ENCODE measurements at regions not wholly inside any gene's neighbourhood (a gene's known extent, or its start where the extent isn't known, plus 50 kb on each side); places are given as distances from the start of the nearest gene placed in this dataset.

DNA sequence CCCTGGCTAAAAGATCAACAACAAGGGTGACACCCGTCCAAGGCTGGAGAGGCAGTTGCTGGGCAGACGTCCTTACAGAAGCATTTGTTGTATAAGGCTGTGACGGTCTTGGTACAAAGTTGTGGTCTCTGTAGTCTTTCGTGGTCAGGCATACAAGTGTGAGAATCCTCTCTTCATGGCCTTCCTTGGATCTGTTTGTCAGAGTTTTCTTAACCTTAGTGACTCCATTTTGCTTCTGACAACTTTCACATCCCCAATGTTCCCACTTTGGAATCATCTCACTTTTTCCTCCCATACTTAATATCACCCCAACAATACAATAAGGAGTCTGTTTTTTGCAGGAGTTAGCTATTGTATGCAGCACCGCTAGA, 72.7 kb upstream of the ZCCHC2 start:
- TF ChIP-seq, protein P1, sequence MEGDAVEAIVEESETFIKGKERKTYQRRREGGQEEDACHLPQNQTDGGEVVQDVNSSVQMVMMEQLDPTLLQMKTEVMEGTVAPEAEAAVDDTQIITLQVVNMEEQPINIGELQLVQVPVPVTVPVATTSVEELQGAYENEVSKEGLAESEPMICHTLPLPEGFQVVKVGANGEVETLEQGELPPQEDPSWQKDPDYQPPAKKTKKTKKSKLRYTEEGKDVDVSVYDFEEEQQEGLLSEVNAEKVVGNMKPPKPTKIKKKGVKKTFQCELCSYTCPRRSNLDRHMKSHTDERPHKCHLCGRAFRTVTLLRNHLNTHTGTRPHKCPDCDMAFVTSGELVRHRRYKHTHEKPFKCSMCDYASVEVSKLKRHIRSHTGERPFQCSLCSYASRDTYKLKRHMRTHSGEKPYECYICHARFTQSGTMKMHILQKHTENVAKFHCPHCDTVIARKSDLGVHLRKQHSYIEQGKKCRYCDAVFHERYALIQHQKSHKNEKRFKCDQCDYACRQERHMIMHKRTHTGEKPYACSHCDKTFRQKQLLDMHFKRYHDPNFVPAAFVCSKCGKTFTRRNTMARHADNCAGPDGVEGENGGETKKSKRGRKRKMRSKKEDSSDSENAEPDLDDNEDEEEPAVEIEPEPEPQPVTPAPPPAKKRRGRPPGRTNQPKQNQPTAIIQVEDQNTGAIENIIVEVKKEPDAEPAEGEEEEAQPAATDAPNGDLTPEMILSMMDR (IDR thresholded peaks at IDR 0.05; ENCODE audit: insufficient read depth, low read length, severe bottlenecking) = no peak
- DNase-seq (ENCODE audit: low read depth) (no peak), FAIRE-seq (no peak)
- peaks cover 5% of the 10 kb centered on the region for H3K27me3 ChIP-seq (ENCODE audit: control insufficient read depth, insufficient read depth, low read length)
- H3K36me3 ChIP-seq (ENCODE audit: control insufficient read depth, insufficient read depth, low read length) = no peaks in the 10 kb centered on the region
- no peak overlapping the region for H3K4me3 ChIP-seq (ENCODE audit: low read depth, low read length)

DNA sequence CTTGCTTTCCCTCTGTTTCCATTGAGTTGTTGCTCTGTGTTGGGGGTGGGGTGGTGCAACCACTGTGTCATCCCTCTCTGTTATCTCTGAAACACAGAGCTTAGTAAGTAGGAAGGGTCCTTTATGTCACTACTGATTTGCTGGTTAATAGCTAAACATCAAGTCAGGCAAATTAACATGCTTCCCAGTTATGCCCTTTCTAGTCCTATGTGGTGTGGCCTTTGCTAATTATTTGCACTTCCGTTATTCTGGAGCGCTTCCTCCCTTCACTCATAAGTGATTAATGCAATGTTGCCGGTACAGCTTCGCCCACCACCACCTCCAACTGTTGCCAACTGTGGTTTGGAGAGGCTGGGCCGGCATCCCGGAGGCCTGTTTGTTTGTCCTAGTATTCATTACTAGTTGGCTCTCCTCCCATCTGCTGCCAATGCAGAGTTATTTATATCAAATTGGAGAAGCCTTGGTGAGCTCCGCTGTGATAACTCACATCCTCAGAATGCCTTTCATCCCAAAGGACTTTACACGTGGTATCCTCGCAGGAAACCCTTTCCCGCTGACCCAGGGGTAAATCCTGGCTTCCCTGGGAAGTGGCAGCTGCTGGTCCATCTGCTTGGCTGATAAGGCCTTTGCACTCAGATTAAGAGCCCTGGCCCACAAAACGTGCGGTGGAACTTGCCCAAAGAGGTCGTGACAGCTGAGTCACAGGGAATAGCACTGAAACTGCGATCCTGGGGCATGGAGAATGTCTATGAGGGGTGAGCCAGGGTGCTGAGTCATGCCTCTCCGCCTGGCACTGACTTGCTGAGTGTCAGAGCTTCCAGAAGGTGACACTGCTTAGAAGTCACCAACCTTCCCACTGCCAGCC, 72.0 kb upstream of the ZCCHC2 start:
- H3K4me3 ChIP-seq (ENCODE audit: low read depth, low read length) = no peak overlapping the region
- peak; percentile 84 for DNase-seq (ENCODE audit: low read depth)
- H3K36me3 ChIP-seq (ENCODE audit: control insufficient read depth, insufficient read depth, low read length) = no peaks in the 10 kb centered on the region
- no peak for FAIRE-seq
- TF ChIP-seq, protein P1 (IDR thresholded peaks at IDR 0.05; ENCODE audit: insufficient read depth, low read length, severe bottlenecking) = no peak
- peaks cover 5% of the 10 kb centered on the region for H3K27me3 ChIP-seq (ENCODE audit: control insufficient read depth, insufficient read depth, low read length)

DNA sequence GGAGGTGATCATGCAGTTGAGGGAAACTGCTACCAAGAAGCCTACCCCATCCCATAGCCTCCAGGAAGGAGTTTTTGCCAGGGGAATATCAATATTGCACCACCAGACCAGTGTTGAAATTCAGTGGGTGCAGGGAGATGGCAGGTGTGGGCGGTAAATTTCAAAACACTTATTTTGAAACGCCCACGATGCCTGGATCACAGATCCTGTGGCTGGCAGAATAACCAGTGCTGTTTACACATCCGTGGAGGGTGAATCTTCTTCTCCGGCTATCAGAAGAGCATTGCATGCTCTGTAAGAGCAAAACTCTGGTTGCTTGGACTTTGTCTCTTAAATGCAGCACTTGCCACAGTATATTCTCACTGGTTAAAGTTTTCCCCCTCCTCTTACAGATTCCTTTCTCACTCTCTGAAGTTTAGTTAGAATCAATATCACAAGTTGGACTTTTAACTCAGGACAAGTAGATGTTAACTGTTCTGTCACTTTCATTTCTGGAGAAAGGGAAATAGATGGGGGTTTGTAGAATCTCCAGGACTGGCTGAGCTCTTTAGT, 70.5 kb upstream of the ZCCHC2 start:
- Histone ChIP-seq H3K27me3 (ENCODE audit: control insufficient read depth, insufficient read depth, low read length) (peaks cover 3% of the 10 kb centered on the region), H3K36me3 (ENCODE audit: control insufficient read depth, insufficient read depth, low read length) (no peaks in the 10 kb centered on the region), H3K4me3 (ENCODE audit: low read depth, low read length) (no peak overlapping the region)
- TF ChIP-seq, protein P1 (IDR thresholded peaks at IDR 0.05; ENCODE audit: insufficient read depth, low read length, severe bottlenecking) = no peak
- FAIRE-seq = peak; percentile 7
- DNase-seq (ENCODE audit: low read depth) = peak; percentile 83

DNA sequence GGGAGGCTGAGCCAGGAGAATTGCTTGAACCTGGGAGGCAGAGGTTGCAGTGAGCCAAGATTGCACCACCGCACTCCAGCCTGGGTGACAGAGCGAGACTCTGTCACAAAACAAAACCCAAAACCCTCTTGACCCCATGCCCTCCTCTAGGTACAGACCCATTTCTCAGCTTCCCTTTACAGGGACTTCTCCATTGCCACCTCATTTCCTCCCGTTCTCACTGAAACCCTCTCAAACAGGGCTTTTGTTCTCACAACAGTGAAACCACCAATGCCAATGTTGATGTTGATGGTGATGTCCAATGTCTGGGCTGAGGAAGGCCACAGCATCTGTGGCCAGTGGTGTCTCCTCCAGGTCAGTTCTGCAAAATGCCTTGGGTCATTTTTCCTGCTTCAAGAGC, 69.0 kb upstream of the ZCCHC2 start:
- DNase-seq (ENCODE audit: low read depth) = no peak
- TF ChIP-seq, protein P1 (IDR thresholded peaks at IDR 0.05; ENCODE audit: insufficient read depth, low read length, severe bottlenecking) = no peak
- FAIRE-seq = no peak
- peaks cover 3% of the 10 kb centered on the region for H3K27me3 ChIP-seq (ENCODE audit: control insufficient read depth, insufficient read depth, low read length)
- H3K4me3 ChIP-seq (ENCODE audit: low read depth, low read length) = no peak overlapping the region
- H3K36me3 ChIP-seq (ENCODE audit: control insufficient read depth, insufficient read depth, low read length) = no peaks in the 10 kb centered on the region

DNA sequence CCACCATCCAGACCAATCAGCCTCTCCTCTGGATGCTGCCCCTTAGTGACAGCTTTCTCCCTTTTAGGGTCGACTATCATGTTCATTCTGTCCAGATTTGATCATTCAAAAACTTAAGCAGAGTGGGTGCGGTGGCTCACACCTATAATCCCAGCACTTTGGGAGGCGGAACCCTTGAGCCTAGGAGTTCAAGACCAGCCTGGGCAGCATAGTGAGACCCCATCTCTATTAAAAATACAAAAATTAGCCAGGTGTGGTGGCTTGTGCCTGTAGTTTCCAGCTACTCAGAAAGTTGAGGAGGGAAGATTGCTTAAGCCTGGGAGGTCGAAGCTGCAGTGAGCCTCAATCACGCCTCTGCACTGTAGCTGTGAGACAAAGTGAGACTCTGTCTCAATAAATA, 68.3 kb upstream of the ZCCHC2 start:
- FAIRE-seq = no peak
- peaks cover 3% of the 10 kb centered on the region for H3K27me3 ChIP-seq (ENCODE audit: control insufficient read depth, insufficient read depth, low read length)
- TF ChIP-seq, protein P1 (IDR thresholded peaks at IDR 0.05; ENCODE audit: insufficient read depth, low read length, severe bottlenecking) = no peak
- no peak overlapping the region for H3K4me3 ChIP-seq (ENCODE audit: low read depth, low read length)
- no peaks in the 10 kb centered on the region for H3K36me3 ChIP-seq (ENCODE audit: control insufficient read depth, insufficient read depth, low read length)
- no peak for DNase-seq (ENCODE audit: low read depth)
